IPS DF 4.7 (cell line): ENCODE measurements at regions not wholly inside any gene's neighbourhood (a gene's known extent, or its start where the extent isn't known, plus 50 kb on each side); places are given as distances from the start of the nearest gene placed in this dataset.

ENCODE experiments used
- DNase-seq: peaks from one replicate; pipeline ENCODE4 v3.0.0-alpha.2; 2013; ENCODE audit warnings: low spot score; ENCODE audit errors: extremely low read depth

- no peak for DNase-seq
Observed at GRCh38 chr1:87867626-87868025, 538.9 kb downstream of the LMO4 start.

- no peak for DNase-seq
Observed at GRCh38 chr1:87869567-87869966, 540.9 kb downstream of the LMO4 start.

GRCh38 chr1:87872189-87872588, 543.5 kb downstream of the LMO4 start:
- no peak for DNase-seq

- no peak for DNase-seq
Observed at GRCh38 chr1:87872692-87873091, 544.0 kb downstream of the LMO4 start.

- DNase-seq, result no peak
Observed at GRCh38 chr1:87878873-87879272, 550.2 kb downstream of the LMO4 start.

GRCh38 chr1:87880098-87880760, 551.5 kb downstream of the LMO4 start:
- no peak for DNase-seq

- no peak for DNase-seq
Observed at GRCh38 chr1:87880764-87881163, 552.1 kb downstream of the LMO4 start.

GRCh38 chr1:87883906-87884305, 555.2 kb downstream of the LMO4 start:
- DNase-seq, result no peak

- DNase-seq, result no peak
Observed at GRCh38 chr1:87884581-87884980, 555.9 kb downstream of the LMO4 start.

GRCh38 chr1:87885278-87886025, 556.8 kb downstream of the LMO4 start:
- no peak for DNase-seq

- DNase-seq, result no peak
Observed at GRCh38 chr1:87887100-87887499, 558.4 kb downstream of the LMO4 start.

- no peak for DNase-seq
Observed at GRCh38 chr1:87888446-87888845, 559.8 kb downstream of the LMO4 start.

GRCh38 chr1:87894062-87894461, 565.4 kb downstream of the LMO4 start:
- no peak for DNase-seq

- DNase-seq, result no peak
Observed at GRCh38 chr1:87897481-87897880, 568.8 kb downstream of the LMO4 start.

- DNase-seq, result no peak
Observed at GRCh38 chr1:87898431-87898830, 569.8 kb downstream of the LMO4 start.

GRCh38 chr1:87899017-87899416, 570.3 kb downstream of the LMO4 start:
- DNase-seq, result no peak

- no peak for DNase-seq
Observed at GRCh38 chr1:87899746-87900145, 571.1 kb downstream of the LMO4 start.

- no peak for DNase-seq
Observed at GRCh38 chr1:87902830-87903229, 574.1 kb downstream of the LMO4 start.

- DNase-seq, result no peak
Observed at GRCh38 chr1:87903242-87903641, 574.6 kb downstream of the LMO4 start.

- DNase-seq, result no peak
Observed at GRCh38 chr1:87904651-87905050, 576.0 kb downstream of the LMO4 start.

- no peak for DNase-seq
Observed at GRCh38 chr1:87905651-87906050, 577.0 kb downstream of the LMO4 start.

- no peak for DNase-seq
Observed at GRCh38 chr1:87906078-87906477, 577.4 kb downstream of the LMO4 start.

- DNase-seq, result no peak
Observed at GRCh38 chr1:87913361-87913760, 584.7 kb downstream of the LMO4 start.
